ENCODE measurements at regions not wholly inside any gene's neighbourhood (a gene's known extent, or its start where the extent isn't known, plus 50 kb on each side); places are given as distances from the start of the nearest gene placed in this dataset.

DNA sequence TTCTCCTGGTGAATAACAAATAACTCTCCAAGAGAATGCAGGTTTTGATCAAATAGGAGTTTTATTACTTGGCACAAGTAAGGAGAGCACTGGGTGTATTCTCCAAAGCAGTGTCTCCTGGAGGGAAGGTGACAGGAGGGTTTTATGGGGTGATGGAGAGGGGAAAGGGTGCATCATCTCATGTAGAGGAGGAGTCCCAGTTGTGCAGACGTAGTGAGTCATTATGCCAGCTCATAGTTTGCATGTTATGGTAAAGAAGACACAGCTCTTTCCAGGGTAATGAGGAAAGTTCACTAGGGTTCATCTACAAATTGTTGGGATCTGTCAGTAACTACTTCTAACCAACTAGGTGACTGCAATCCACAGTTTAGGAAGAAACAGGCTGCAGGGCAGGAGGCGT, 347.9 kb upstream of the MEOX2 start:
- H3K79me2 ChIP-seq (ENCODE audit: low read length): no peaks in the 10 kb centered on the region
- no peak overlapping the region for H2AFZ ChIP-seq (ENCODE audit: low read length)
- peaks cover 4% of the 10 kb centered on the region; the same call in 1 of the 2 replicates for H3K9me2 ChIP-seq (replicated peaks; ENCODE audit: insufficient read depth, low read length)
- DNase-seq: no peak
- no peaks in the 10 kb centered on the region for H3K36me3 ChIP-seq (ENCODE audit: insufficient read depth, low read length)
- no peak overlapping the region for H3K4me3 ChIP-seq (ENCODE audit: low read length)
- H4K20me1 ChIP-seq (ENCODE audit: insufficient read depth, low read depth, low read length): no peaks in the 10 kb centered on the region
- no peak overlapping the region for H3K9ac ChIP-seq (ENCODE audit: low read length)
- H3K4me2 ChIP-seq (ENCODE audit: low read depth, low read length, poor library complexity, severe bottlenecking): no peak overlapping the region
- no peaks in the 10 kb centered on the region for H3K9me3 ChIP-seq (ENCODE audit: low read length)
- H3K27me3 ChIP-seq (ENCODE audit: low read length): no peaks in the 10 kb centered on the region
- H3K4me1 ChIP-seq (ENCODE audit: low read length): no peaks in the 10 kb centered on the region
- no peak overlapping the region for H3K27ac ChIP-seq (ENCODE audit: low read length)

DNA sequence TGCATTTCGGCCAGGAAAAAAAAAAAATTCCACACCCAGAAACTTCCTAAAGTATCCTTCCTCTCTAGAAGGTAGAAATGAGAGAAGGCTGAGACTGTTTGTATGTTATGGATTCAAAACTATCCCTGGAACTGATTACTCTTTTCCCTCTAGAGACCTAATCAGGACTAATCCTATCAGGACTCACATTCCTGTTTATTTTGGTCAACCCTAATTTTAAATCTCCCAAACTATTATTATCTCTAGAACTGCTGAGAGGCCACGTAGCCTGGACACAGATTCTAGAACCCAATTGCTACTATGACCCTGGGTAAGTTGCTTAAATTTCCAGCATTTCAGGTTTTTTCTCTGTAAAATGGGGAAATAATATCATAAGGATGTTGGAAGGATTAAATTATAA, 346.8 kb upstream of the MEOX2 start:
- no peak for DNase-seq
- no peak overlapping the region for H3K27ac ChIP-seq (ENCODE audit: low read length)
- no peaks in the 10 kb centered on the region for H3K9me3 ChIP-seq (ENCODE audit: low read length)
- H3K9me2 ChIP-seq (replicated peaks; ENCODE audit: insufficient read depth, low read length): peaks cover 4% of the 10 kb centered on the region; the same call in 1 of the 2 replicates
- no peaks in the 10 kb centered on the region for H4K20me1 ChIP-seq (ENCODE audit: insufficient read depth, low read depth, low read length)
- H3K4me1 ChIP-seq (ENCODE audit: low read length): no peaks in the 10 kb centered on the region
- no peaks in the 10 kb centered on the region for H3K36me3 ChIP-seq (ENCODE audit: insufficient read depth, low read length)
- H3K27me3 ChIP-seq (ENCODE audit: low read length): no peaks in the 10 kb centered on the region
- no peak overlapping the region for H3K9ac ChIP-seq (ENCODE audit: low read length)
- no peak overlapping the region for H3K4me2 ChIP-seq (ENCODE audit: low read depth, low read length, poor library complexity, severe bottlenecking)
- no peaks in the 10 kb centered on the region for H3K79me2 ChIP-seq (ENCODE audit: low read length)
- H3K4me3 ChIP-seq (ENCODE audit: low read length): no peak overlapping the region
- no peak overlapping the region for H2AFZ ChIP-seq (ENCODE audit: low read length)

DNA sequence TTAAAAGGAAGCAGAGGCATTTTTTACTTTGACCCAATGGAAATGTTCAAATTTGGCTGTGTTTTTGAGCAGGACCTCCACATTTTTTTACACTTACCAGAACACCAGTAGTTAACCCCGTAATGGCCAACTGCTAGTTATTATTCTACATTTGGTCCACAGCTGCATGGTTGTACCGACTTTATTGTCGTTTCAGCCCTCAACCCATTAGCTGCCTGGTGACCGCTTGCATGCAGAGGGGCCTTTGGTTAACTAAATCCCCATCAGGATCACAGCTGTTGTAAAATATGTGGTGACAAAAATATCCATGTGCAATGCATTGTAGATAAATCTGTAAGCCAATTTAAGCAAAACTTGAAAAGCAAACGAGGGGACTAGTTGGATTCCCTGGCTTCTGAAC, 342.2 kb upstream of the MEOX2 start:
- H3K9me3 ChIP-seq (ENCODE audit: low read length): no peaks in the 10 kb centered on the region
- no peaks in the 10 kb centered on the region for H4K20me1 ChIP-seq (ENCODE audit: insufficient read depth, low read depth, low read length)
- H3K27me3 ChIP-seq (ENCODE audit: low read length): no peaks in the 10 kb centered on the region
- H3K4me3 ChIP-seq (ENCODE audit: low read length): no peak overlapping the region
- no peak overlapping the region for H3K9ac ChIP-seq (ENCODE audit: low read length)
- H3K4me2 ChIP-seq (ENCODE audit: low read depth, low read length, poor library complexity, severe bottlenecking): no peak overlapping the region
- H3K36me3 ChIP-seq (ENCODE audit: insufficient read depth, low read length): no peaks in the 10 kb centered on the region
- H3K4me1 ChIP-seq (ENCODE audit: low read length): no peaks in the 10 kb centered on the region
- no peak overlapping the region for H3K27ac ChIP-seq (ENCODE audit: low read length)
- no peaks in the 10 kb centered on the region for H3K79me2 ChIP-seq (ENCODE audit: low read length)
- H2AFZ ChIP-seq (ENCODE audit: low read length): no peak overlapping the region
- DNase-seq: no peak
- H3K9me2 ChIP-seq (replicated peaks; ENCODE audit: insufficient read depth, low read length): peaks cover 4% of the 10 kb centered on the region; the same call in 1 of the 2 replicates

DNA sequence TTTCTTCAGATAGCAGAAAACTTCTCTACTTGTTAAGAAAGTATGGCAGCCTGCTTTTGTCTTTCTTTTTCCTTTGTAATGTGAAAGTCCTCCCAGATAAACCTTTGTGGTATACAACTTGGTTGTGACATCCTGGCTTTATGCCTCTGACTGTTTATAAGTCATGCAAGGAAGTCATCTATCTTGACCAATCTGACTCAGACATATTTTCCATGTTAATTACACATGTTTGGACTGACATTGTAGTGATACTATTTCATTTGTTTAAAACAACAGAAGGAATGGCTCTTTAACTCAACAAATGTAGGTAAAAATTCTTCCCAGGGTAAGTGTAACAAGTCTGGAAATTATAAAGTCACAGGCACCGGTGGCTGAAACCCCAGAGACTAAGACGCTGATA, 341.6 kb upstream of the MEOX2 start:
- Histone ChIP-seq H2AFZ (ENCODE audit: low read length) (no peak overlapping the region), H3K4me2 (ENCODE audit: low read depth, low read length, poor library complexity, severe bottlenecking) (no peak overlapping the region), H3K36me3 (ENCODE audit: insufficient read depth, low read length) (no peaks in the 10 kb centered on the region)

DNA sequence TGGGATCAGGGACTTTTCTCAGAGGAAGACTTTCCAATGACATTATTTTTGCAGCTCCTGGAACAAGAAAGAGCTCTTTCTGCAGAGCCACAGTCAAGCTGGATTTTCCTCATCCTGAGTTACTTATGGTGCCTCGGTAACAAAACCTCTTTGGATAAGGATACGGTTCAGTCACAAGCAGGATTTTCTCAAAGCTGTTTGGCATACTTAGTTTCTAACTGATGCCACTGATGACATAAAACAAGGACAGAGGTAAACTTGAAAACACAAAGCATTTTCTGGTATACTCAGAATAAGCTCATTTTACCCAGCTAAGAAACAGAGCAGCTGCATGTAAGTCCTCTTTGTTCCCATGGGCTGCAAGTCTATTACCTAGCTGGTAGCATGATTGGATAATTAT, 340.9 kb upstream of the MEOX2 start:
- Histone ChIP-seq H3K4me1 (ENCODE audit: low read length) (no peaks in the 10 kb centered on the region), H3K79me2 (ENCODE audit: low read length) (no peaks in the 10 kb centered on the region), H3K36me3 (ENCODE audit: insufficient read depth, low read length) (no peaks in the 10 kb centered on the region), H3K27ac (ENCODE audit: low read length) (no peak overlapping the region), H3K4me3 (ENCODE audit: low read length) (no peak overlapping the region), H3K9me2 (replicated peaks; ENCODE audit: insufficient read depth, low read length) (peaks cover 4% of the 10 kb centered on the region; the same call in 1 of the 2 replicates), H3K27me3 (ENCODE audit: low read length) (no peaks in the 10 kb centered on the region), H2AFZ (ENCODE audit: low read length) (no peak overlapping the region), H3K9me3 (ENCODE audit: low read length) (no peaks in the 10 kb centered on the region), H3K4me2 (ENCODE audit: low read depth, low read length, poor library complexity, severe bottlenecking) (no peak overlapping the region), H3K9ac (ENCODE audit: low read length) (no peak overlapping the region), H4K20me1 (ENCODE audit: insufficient read depth, low read depth, low read length) (no peaks in the 10 kb centered on the region)
- no peak for DNase-seq

More for the DNA sequence above, 341.6 kb upstream of the MEOX2 start:
- Histone ChIP-seq H3K9me3 (ENCODE audit: low read length) (no peaks in the 10 kb centered on the region), H3K27ac (ENCODE audit: low read length) (no peak overlapping the region), H3K9ac (ENCODE audit: low read length) (no peak overlapping the region), H3K79me2 (ENCODE audit: low read length) (no peaks in the 10 kb centered on the region), H3K9me2 (replicated peaks; ENCODE audit: insufficient read depth, low read length) (peaks cover 4% of the 10 kb centered on the region; the same call in 1 of the 2 replicates), H3K27me3 (ENCODE audit: low read length) (no peaks in the 10 kb centered on the region), H3K4me3 (ENCODE audit: low read length) (no peak overlapping the region), H4K20me1 (ENCODE audit: insufficient read depth, low read depth, low read length) (no peaks in the 10 kb centered on the region), H3K4me1 (ENCODE audit: low read length) (no peaks in the 10 kb centered on the region)
- DNase-seq: no peak

DNA sequence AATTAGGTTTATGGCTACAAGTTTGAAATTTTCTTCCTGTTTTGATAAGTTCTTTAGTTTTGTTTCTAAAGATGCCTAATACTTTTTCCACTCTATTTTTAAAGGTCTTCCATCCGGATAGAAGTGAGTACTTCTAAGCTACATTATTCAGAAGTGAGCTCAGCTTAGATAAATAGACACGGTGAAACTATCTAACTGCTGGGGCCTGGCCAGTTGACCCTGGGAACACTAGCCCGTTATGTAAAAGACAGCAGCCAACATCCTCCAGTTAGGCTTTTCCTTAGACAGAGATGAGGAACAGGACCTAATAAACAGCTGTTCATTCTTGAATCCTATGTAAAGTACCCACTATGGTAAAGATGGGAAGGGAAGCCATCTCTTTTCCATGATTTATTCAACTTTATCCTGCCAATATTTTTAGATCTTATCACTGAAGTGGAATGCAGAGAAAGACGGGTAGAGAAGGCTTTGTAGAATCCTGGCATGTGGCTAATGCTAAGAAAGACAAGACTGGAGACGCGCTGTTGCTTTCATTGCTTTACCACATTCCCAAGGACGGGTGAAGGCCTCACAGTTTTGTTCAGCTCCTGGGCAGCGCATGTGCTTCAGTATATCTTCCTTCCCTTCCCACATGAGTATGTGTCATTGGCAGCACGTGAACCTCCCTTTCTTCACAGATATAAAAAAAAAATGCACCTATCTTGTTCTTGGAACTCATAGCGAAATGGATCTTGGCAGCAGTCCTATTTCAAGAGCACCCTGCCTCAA, 340.0 kb upstream of the MEOX2 start:
- no peak overlapping the region for H3K4me2 ChIP-seq (ENCODE audit: low read depth, low read length, poor library complexity, severe bottlenecking)
- no peak overlapping the region for H2AFZ ChIP-seq (ENCODE audit: low read length)
- H3K9ac ChIP-seq (ENCODE audit: low read length): no peak overlapping the region
- H3K4me3 ChIP-seq (ENCODE audit: low read length): no peak overlapping the region
- no peak overlapping the region for H3K27ac ChIP-seq (ENCODE audit: low read length)
- no peaks in the 10 kb centered on the region for H3K79me2 ChIP-seq (ENCODE audit: low read length)
- H3K27me3 ChIP-seq (ENCODE audit: low read length): no peaks in the 10 kb centered on the region
- no peaks in the 10 kb centered on the region for H4K20me1 ChIP-seq (ENCODE audit: insufficient read depth, low read depth, low read length)
- H3K36me3 ChIP-seq (ENCODE audit: insufficient read depth, low read length): no peaks in the 10 kb centered on the region
- no peaks in the 10 kb centered on the region for H3K4me1 ChIP-seq (ENCODE audit: low read length)
- no peaks in the 10 kb centered on the region for H3K9me2 ChIP-seq (replicated peaks; ENCODE audit: insufficient read depth, low read length)
- H3K9me3 ChIP-seq (ENCODE audit: low read length): no peaks in the 10 kb centered on the region
- no peak for DNase-seq

DNA sequence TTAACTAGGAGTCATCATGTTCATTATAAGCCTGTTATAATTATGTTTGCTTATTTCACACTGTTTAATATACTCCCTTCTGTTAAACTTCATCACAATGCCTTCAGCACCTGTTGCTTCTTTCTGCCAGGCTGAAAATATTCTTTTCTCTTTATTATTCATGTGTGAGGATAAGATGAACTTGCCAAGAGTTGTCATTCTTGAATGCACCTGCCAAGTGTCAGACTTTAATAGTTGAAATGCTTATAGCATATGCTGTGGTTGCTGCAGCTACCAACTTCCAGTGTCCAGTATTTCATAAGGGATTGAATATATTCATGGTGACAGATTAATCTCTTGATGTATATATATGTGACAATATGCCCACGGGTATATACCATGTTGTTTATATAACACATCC, 339.2 kb upstream of the MEOX2 start:
- Histone ChIP-seq H3K9ac (ENCODE audit: low read length) (no peak overlapping the region), H3K4me1 (ENCODE audit: low read length) (no peaks in the 10 kb centered on the region)
- DNase-seq: no peak

DNA sequence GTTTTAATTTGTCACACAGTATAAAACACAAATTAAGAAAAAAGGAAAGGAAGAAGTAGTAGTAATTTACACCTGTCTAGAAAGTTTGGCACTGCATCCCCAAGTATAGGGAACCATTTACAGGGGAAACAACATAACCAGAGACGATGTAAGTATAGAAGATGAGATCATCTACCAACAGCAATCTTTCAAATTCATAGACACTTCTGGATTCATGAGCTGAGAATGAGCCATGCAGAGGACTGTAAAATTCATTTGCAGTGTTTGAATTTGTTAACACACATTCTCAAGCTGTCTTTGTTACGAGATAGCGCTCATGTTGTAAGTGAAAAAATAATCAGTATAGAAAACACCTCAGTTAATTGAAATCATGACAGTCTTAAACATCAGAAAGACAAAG, 337.0 kb upstream of the MEOX2 start:
- no peaks in the 10 kb centered on the region for H3K4me1 ChIP-seq (ENCODE audit: low read length)
- H3K27me3 ChIP-seq (ENCODE audit: low read length): no peaks in the 10 kb centered on the region
- no peak overlapping the region for H3K27ac ChIP-seq (ENCODE audit: low read length)
- H3K9ac ChIP-seq (ENCODE audit: low read length): no peak overlapping the region
- DNase-seq: no peak
- no peak overlapping the region for H3K4me2 ChIP-seq (ENCODE audit: low read depth, low read length, poor library complexity, severe bottlenecking)
- H2AFZ ChIP-seq (ENCODE audit: low read length): no peak overlapping the region
- no peaks in the 10 kb centered on the region for H4K20me1 ChIP-seq (ENCODE audit: insufficient read depth, low read depth, low read length)
- no peak overlapping the region for H3K4me3 ChIP-seq (ENCODE audit: low read length)
- no peaks in the 10 kb centered on the region for H3K79me2 ChIP-seq (ENCODE audit: low read length)
- no peaks in the 10 kb centered on the region for H3K9me3 ChIP-seq (ENCODE audit: low read length)
- no peaks in the 10 kb centered on the region for H3K9me2 ChIP-seq (replicated peaks; ENCODE audit: insufficient read depth, low read length)
- H3K36me3 ChIP-seq (ENCODE audit: insufficient read depth, low read length): no peaks in the 10 kb centered on the region

More for the DNA sequence above, 339.2 kb upstream of the MEOX2 start:
- Histone ChIP-seq H3K27me3 (ENCODE audit: low read length) (no peaks in the 10 kb centered on the region), H3K27ac (ENCODE audit: low read length) (no peak overlapping the region), H2AFZ (ENCODE audit: low read length) (no peak overlapping the region), H3K9me2 (replicated peaks; ENCODE audit: insufficient read depth, low read length) (no peaks in the 10 kb centered on the region), H3K9me3 (ENCODE audit: low read length) (no peaks in the 10 kb centered on the region), H4K20me1 (ENCODE audit: insufficient read depth, low read depth, low read length) (no peaks in the 10 kb centered on the region), H3K4me2 (ENCODE audit: low read depth, low read length, poor library complexity, severe bottlenecking) (no peak overlapping the region), H3K79me2 (ENCODE audit: low read length) (no peaks in the 10 kb centered on the region), H3K4me3 (ENCODE audit: low read length) (no peak overlapping the region), H3K36me3 (ENCODE audit: insufficient read depth, low read length) (no peaks in the 10 kb centered on the region)

Measured in Karpas-422 (cell line).